Hepatocyte (in vitro differentiated cells): ENCODE measurements at regions not wholly inside any gene's neighbourhood (a gene's known extent, or its start where the extent isn't known, plus 50 kb on each side); places are given as distances from the start of the nearest gene placed in this dataset. TPM values are rescaled to one million over a fixed set of nuclear protein-coding genes. Genes with fewer than 3 reads are reported as not detected.

Experiments
- DNase-seq: peaks from one replicate; pipeline ENCODE4 v3.0.0-alpha.2; 2016; ENCODE audit warnings: low spot score
- H2AFZ ChIP-seq: fragments of 200-600 bp; sonication (generic); 2 replicates; pipeline ENCODE4 v1.6.0; 2016; ENCODE audit warnings: antibody characterized with exemption, mild to moderate bottlenecking
- H3K27ac ChIP-seq: fragments of 200-600 bp; sonication (generic); 2 replicates; pipeline ENCODE4 v1.5.1; 2016; ENCODE audit warnings: mild to moderate bottlenecking
- H3K27me3 ChIP-seq: fragments of 200-600 bp; sonication (generic); 2 replicates; pipeline ENCODE4 v1.6.1; 2016
- H3K36me3 ChIP-seq: fragments of 200-600 bp; sonication (generic); replicated peaks from 2 replicates; pipeline ENCODE4 v1.5.1; 2016; ENCODE audit warnings: low read depth; ENCODE audit not compliant: insufficient read depth
- H3K4me1 ChIP-seq: fragments of 200-600 bp; sonication (generic); 2 replicates; pipeline ENCODE4 v1.5.1; 2016; ENCODE audit warnings: mild to moderate bottlenecking, moderate library complexity; ENCODE audit not compliant: insufficient read depth
- H3K4me2 ChIP-seq: fragments of 200-600 bp; sonication (generic); 2 replicates; pipeline ENCODE4 v1.6.0; 2016
- H3K4me3 ChIP-seq: fragments of 200-600 bp; sonication (generic); 2 replicates; pipeline ENCODE4 v1.5.1; 2016; ENCODE audit warnings: mild to moderate bottlenecking
- H3K79me2 ChIP-seq: fragments of 200-600 bp; sonication (generic); 2 replicates; pipeline ENCODE4 v1.6.0; 2017; ENCODE audit warnings: mild to moderate bottlenecking
- H3K9me2 ChIP-seq: fragments of 200-600 bp; sonication (generic); replicated peaks from 2 replicates; pipeline ENCODE4 v1.6.0; 2017; ENCODE audit warnings: mild to moderate bottlenecking; ENCODE audit not compliant: insufficient read depth
- H3K9me3 ChIP-seq: fragments of 200-600 bp; sonication (generic); 2 replicates; pipeline ENCODE4 v1.5.1; 2016; ENCODE audit warnings: low read depth, mild to moderate bottlenecking
- H4K20me1 ChIP-seq: fragments of 200-600 bp; sonication (generic); 2 replicates; pipeline ENCODE4 v1.6.0; 2016; ENCODE audit warnings: mild to moderate bottlenecking; ENCODE audit not compliant: insufficient read depth, poor library complexity, severe bottlenecking
- EZH2 ChIP-seq: fragments of 200-600 bp; sonication (generic); IDR thresholded peaks from 2 replicates; pipeline ENCODE4 v1.6.1; 2016; ENCODE audit warnings: antibody characterized with exemption, mild to moderate bottlenecking, borderline replicate concordance
- EZH2phosphoT487 ChIP-seq: fragments of 200-600 bp; sonication (generic); IDR thresholded peaks from one replicate; pipeline ENCODE4 v1.6.1; 2018; ENCODE audit warnings: antibody characterized with exemption, mild to moderate bottlenecking, low read depth, moderate library complexity; ENCODE audit not compliant: unreplicated experiment, severe bottlenecking
- WGBS: methylation state at CpG from one replicate; pipeline ENCODE4 v1.1.6; 2016; ENCODE audit warnings: low lambda C conversion rate; ENCODE audit errors: missing lambda C conversion rate; 5-methylcytosine and 5-hydroxymethylcytosine counted together
- small RNA-seq: library from RNA; depleted of rRNA; stranded (forward); fragments of <200 nt; gene quantifications from one replicate; pipeline ENCODE3, GENCODE V24; 2014
- TF ChIP-seq, protein P1 (sequence below): fragments of 200-600 bp; sonication (generic); IDR thresholded peaks from 2 replicates; pipeline ENCODE4 v1.5.1; 2016; ENCODE audit warnings: antibody characterized with exemption, mild to moderate bottlenecking; ENCODE audit not compliant: poor library complexity

DNA sequence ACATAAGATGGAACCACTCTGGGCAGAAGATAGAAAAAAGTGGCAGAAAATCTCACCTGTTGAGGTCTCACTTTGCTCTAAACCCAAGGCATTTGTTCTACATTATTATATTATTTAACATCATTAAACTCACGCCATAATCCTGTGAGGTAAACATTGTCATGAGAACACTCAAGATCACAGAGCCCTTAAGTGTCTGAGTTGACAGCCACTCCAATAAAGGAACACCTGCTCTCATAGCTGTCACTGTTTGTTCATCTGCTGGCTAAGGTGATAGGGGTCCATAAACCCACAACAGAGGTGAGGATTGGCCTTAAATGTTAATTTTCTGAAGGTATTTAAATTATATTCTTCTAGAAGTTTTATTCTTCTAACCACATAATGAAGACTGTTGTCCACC is 439.7 kb downstream of the RIT2 start:
- no peak for DNase-seq

DNA sequence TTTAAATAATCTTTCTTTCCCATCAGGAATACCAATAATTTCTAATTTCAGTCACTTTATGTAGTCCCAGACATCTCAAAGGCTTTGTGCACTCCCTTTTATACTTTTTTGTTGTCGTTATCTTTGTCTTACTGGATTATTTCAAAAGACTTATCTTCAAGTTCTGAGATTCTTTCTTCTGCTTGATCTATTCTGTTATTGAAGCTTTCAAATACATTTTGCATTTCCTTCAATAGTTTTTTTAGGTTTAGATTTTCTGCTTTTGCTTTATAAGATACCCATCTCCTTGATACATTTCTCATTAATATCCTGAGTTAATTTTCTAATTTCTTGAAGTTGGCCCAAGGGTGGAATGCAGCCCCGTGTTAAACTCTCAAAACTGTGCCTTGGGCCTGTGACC is 432.4 kb downstream of the RIT2 start:
- Histone ChIP-seq H3K36me3 (no peaks in the 10 kb centered on the region), H3K4me1 (no peaks in the 10 kb centered on the region), H2AFZ (no peak overlapping the region), H3K4me3 (no peak overlapping the region), H3K27me3 (no peaks in the 10 kb centered on the region), H3K9me2 (no peaks in the 10 kb centered on the region), H3K27ac (no peak overlapping the region), H3K79me2 (no peaks in the 10 kb centered on the region), H3K9me3 (no peaks in the 10 kb centered on the region), H4K20me1 (no peaks in the 10 kb centered on the region), H3K4me2 (no peak overlapping the region)
- WGBS = 85% methylated on average over 2 of the region's 2 CpGs
- no peak for DNase-seq
- no peak for TF ChIP-seq EZH2
- TF ChIP-seq, protein P1, sequence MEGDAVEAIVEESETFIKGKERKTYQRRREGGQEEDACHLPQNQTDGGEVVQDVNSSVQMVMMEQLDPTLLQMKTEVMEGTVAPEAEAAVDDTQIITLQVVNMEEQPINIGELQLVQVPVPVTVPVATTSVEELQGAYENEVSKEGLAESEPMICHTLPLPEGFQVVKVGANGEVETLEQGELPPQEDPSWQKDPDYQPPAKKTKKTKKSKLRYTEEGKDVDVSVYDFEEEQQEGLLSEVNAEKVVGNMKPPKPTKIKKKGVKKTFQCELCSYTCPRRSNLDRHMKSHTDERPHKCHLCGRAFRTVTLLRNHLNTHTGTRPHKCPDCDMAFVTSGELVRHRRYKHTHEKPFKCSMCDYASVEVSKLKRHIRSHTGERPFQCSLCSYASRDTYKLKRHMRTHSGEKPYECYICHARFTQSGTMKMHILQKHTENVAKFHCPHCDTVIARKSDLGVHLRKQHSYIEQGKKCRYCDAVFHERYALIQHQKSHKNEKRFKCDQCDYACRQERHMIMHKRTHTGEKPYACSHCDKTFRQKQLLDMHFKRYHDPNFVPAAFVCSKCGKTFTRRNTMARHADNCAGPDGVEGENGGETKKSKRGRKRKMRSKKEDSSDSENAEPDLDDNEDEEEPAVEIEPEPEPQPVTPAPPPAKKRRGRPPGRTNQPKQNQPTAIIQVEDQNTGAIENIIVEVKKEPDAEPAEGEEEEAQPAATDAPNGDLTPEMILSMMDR = no peak
- no peak for TF ChIP-seq EZH2phosphoT487

More for the DNA sequence above, 439.7 kb downstream of the RIT2 start:
- no peaks in the 10 kb centered on the region for H3K79me2 ChIP-seq
- no peak overlapping the region for H3K4me2 ChIP-seq
- H3K9me2 ChIP-seq = no peaks in the 10 kb centered on the region
- no peak overlapping the region for H3K4me3 ChIP-seq
- H3K36me3 ChIP-seq = no peaks in the 10 kb centered on the region
- WGBS = 80% methylated on average over 1 of the region's 1 CpG
- H3K4me1 ChIP-seq = no peaks in the 10 kb centered on the region
- no peaks in the 10 kb centered on the region for H3K9me3 ChIP-seq
- H2AFZ ChIP-seq = no peak overlapping the region
- TF ChIP-seq EZH2 (no peak), EZH2phosphoT487 (no peak)
- TF ChIP-seq, protein P1 = no peak
- no peaks in the 10 kb centered on the region for H3K27me3 ChIP-seq
- H3K27ac ChIP-seq = no peak overlapping the region
- no peaks in the 10 kb centered on the region for H4K20me1 ChIP-seq

DNA sequence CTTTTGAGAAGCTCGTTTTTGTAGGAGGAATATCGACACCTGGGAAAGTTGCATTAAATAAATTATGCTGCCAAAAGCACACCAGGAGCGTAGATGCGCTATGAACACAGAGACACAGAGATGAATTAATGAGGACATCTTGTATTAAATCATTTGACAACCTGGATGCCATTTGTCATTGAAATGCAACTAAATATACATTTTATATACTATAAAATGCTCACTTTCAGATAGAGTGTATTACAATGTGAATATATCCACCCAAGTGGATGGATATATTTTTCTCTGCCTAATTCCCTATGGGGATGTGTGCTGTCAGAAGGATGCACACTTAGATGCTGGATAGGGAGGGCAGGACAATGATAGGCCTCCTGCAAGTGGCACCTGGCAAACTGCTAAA is 426.2 kb downstream of the RIT2 start:
- Histone ChIP-seq H3K36me3 (no peaks in the 10 kb centered on the region), H3K27me3 (no peaks in the 10 kb centered on the region), H3K4me2 (no peak overlapping the region), H2AFZ (no peak overlapping the region), H3K4me1 (no peaks in the 10 kb centered on the region), H3K9me2 (no peaks in the 10 kb centered on the region), H3K9me3 (no peaks in the 10 kb centered on the region), H3K4me3 (no peak overlapping the region), H3K27ac (no peak overlapping the region), H3K79me2 (no peaks in the 10 kb centered on the region), H4K20me1 (no peaks in the 10 kb centered on the region)
- 94% methylated on average over 4 of the region's 4 CpGs for WGBS
- no peak for DNase-seq
- TF ChIP-seq, protein P1 = no peak
- no peak for TF ChIP-seq EZH2phosphoT487
- no peak for TF ChIP-seq EZH2

Small RNAs in the stretch of these regions (small RNA-seq; reads per million reads assigned to genes)
- gene RNA5SP454 = not detected
